ENCODE measurements at regions not wholly inside any gene's neighbourhood (a gene's known extent, or its start where the extent isn't known, plus 50 kb on each side); places are given as distances from the start of the nearest gene placed in this dataset.

DNA sequence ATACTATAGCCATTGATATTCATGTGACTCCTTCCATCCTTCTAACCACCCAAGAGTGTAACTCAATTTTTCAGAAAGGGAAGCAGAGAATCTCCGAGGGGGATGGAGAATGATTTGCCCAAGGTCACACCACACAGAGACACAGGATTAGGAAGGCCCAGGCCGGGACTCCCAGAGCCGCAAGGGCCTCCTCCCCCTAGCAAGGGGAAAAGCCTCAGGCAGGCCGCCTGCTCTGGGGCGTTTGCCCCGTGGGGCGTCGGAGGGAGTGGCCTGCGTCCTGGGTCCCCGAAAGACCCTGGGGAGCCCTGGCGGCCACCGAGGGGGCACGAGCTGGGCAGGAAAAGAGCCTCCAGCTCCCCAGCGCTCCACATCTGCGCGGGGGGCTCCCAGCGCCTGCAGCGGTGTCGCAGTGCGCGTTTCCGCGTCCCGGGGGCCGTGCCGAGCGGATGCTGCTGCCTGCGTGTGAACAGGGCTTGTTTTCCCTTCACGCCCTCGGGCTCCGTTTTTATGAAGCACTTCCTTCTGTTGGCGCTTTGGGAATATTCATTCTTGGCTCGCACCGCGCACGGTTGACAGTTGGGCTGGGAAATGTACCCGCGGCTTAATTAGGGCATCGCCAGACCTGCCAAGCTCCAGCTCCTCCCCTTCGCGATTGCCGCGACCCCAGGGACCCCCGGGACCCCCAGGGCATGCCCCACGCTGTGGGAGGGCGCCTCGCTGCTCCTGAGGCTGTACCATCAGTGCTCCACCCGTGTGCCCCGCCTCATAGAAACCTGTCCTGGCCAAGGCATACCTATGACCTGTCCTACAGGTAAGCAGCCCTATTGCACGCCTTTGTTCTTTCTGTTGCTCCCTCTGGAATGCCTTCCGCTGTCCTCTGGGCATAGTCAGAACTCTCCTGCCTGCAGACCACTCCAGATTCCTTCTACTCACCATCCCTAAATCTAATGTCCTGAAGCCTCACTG, 158.9 kb upstream of the GLI2 start:
- H2BK5ac ChIP-seq (ENCODE audit: low read depth, low read length): no peak overlapping the region
- H3K27me3 ChIP-seq (replicated peaks in 1 of 4; ENCODE audit: control insufficient read depth in 3 of 4, extremely low read depth in 1 of 4, insufficient read depth in 3 of 4, low read length in 3 of 4): peaks cover 0 to 73% (median 28%) of the 10 kb centered on the region in 4 experiments; a peak in 6 of 7 replicates
- H2BK120ac ChIP-seq (replicated peaks; ENCODE audit: low read depth, low read length): no peak overlapping the region
- no peak overlapping the region for H2BK12ac ChIP-seq (ENCODE audit: low read depth, low read length)
- no peaks in the 10 kb centered on the region; the same call in 1 of the 2 replicates for H3K23me2 ChIP-seq (ENCODE audit: low read depth, low read length)
- ChIA-PET CTCF (ENCODE audit: partially characterized antibody) (interaction anchor here (0.8 to 2.7 kb wide), 5 partner anchors 9 to 104 kb away, joined by 3 to 7 read pairs (median 4); no protein-coding TSS in a partner anchor), POLR2A (ENCODE audit: partially characterized antibody) (interaction anchor here (1.1 kb wide), 1 partner anchor 12 kb away, joined by 3 read pairs; no protein-coding TSS in a partner anchor)
- H3K9ac ChIP-seq (replicated peaks in 1 of 4; ENCODE audit: extremely low read depth in 1 of 4, low read depth in 3 of 4, low read length in 3 of 4): no peak overlapping the region
- no peak overlapping the region for H2AK5ac ChIP-seq (ENCODE audit: low read depth, low read length)
- H2BK15ac ChIP-seq (ENCODE audit: low read length): no peak overlapping the region
- H3K4ac ChIP-seq (replicated peaks; ENCODE audit: insufficient read length, low read depth, low read length): no peak overlapping the region
- WGBS, 2 experiments (ENCODE audit: extremely low coverage in 1 of 2, insufficient coverage in 1 of 2, insufficient read length in 1 of 2, insufficient replicate concordance in 2 of 2, low coverage in 1 of 2, low lambda C conversion rate in 2 of 2, missing lambda C conversion rate in 1 of 2): 61% methylated on average over 46 of the region's 51 CpGs; no CpG with 5 or more reads in 1 of the 2 experiments
- H3K4me3 ChIP-seq (ENCODE audit: extremely low read depth in 1 of 4, insufficient read depth in 2 of 4, low read depth in 3 of 4, low read length in 4 of 4): peak overlapping the region in 2 of 4 experiments; percentile 19 to 47; a peak in 4 of 8 replicates
- H4K91ac ChIP-seq (replicated peaks; ENCODE audit: insufficient read length, low read length): no peak overlapping the region
- no peak for FAIRE-seq
- no peak overlapping the region for H3K56ac ChIP-seq (replicated peaks; ENCODE audit: insufficient read length, low read depth, low read length)
- H3K23ac ChIP-seq (ENCODE audit: insufficient read length): no peak overlapping the region
- no peak overlapping the region for H4K5ac ChIP-seq (ENCODE audit: insufficient read length, low read depth, low read length)
- no peaks in the 10 kb centered on the region for H3K9me3 ChIP-seq (ENCODE audit: insufficient read depth in 2 of 2, low read depth in 1 of 2, low read length in 1 of 2)
- H4K8ac ChIP-seq (ENCODE audit: extremely low read depth, insufficient read depth, low read length): no peak overlapping the region
- TF ChIP-seq EZH2 (IDR thresholded peaks at IDR 0.05; ENCODE audit: low read depth, low read length, severe bottlenecking) (no peak), SUZ12 (IDR thresholded peaks at IDR 0.05; ENCODE audit: low read length) (peak; percentile 43; the same call in 1 of the 2 replicates), EP300 (IDR thresholded peaks at IDR 0.05; ENCODE audit: borderline replicate concordance in 1 of 2, low read depth in 2 of 2, low read length in 2 of 2) (no peak), RFX5 (IDR thresholded peaks at IDR 0.05; ENCODE audit: borderline replicate concordance, low read depth, low read length) (no peak), POLR2A (IDR thresholded peaks at IDR 0.05; ENCODE audit: control extremely low read depth in 1 of 2, low read depth in 2 of 2, low read length in 2 of 2) (no peak), SP1 (IDR thresholded peaks at IDR 0.05; ENCODE audit: low read depth, low read length) (no peak)
- H3K36me3 ChIP-seq (ENCODE audit: control insufficient read depth in 2 of 4, insufficient read depth in 4 of 4, low read length in 3 of 4): no peaks in the 10 kb centered on the region
- H3K4me1 ChIP-seq (replicated peaks in 1 of 4; ENCODE audit: control insufficient read depth in 3 of 4, insufficient read depth in 4 of 4, low read length in 3 of 4): peaks cover 0 to 3% (median 2%) of the 10 kb centered on the region in 4 experiments; a peak in 4 of 7 replicates
- H4K20me1 ChIP-seq (replicated peaks in 1 of 2; ENCODE audit: control insufficient read depth in 1 of 2, insufficient read depth in 2 of 2, low read length in 2 of 2): peaks cover 0 to 2% of the 10 kb centered on the region in 2 experiments
- peak overlapping the region; percentile 57 to 67 for H3K4me2 ChIP-seq (ENCODE audit: insufficient read depth in 1 of 2, low read depth in 2 of 2, low read length in 2 of 2)
- H3K79me1 ChIP-seq (ENCODE audit: low read depth, low read length): no peaks in the 10 kb centered on the region
- no peak overlapping the region for H2AFZ ChIP-seq (ENCODE audit: low read length)
- H3K14ac ChIP-seq (ENCODE audit: insufficient read length): no peak overlapping the region
- H3K18ac ChIP-seq (ENCODE audit: extremely low read depth, low read length): no peak overlapping the region; the same call in 1 of the 2 replicates
- no peak overlapping the region for H2BK20ac ChIP-seq (ENCODE audit: low read length)
- no peak overlapping the region for H3K27ac ChIP-seq (ENCODE audit: low read depth, low read length)
- H3K79me2 ChIP-seq (ENCODE audit: control insufficient read depth in 1 of 2, insufficient read depth in 2 of 2, low read length in 2 of 2): no peaks in the 10 kb centered on the region
- no peak for DNase-seq (ENCODE audit: low read depth in 1 of 2, low spot score in 2 of 2)
